ENCODE measurements at regions not wholly inside any gene's neighbourhood (a gene's known extent, or its start where the extent isn't known, plus 50 kb on each side); places are given as distances from the start of the nearest gene placed in this dataset.

DNA sequence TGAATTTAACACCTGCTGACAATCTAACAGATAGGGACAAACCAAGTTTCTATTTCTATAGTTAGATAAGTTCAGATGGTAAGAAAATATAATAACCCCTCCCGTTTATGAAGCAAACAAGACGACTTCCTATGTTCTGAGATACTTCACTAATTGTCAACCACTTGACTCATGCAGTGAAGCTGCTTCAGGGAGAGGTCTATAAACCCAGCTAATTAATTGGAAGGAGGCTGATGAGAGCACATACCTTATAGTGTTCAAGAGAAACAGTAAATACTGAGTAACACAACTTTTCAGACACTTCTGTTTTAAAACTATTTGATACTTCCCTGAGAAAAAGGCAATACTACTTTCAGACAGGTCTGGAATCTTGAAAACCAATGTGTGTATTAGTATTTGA, 229.4 kb upstream of the UBASH3B start:
- TF ChIP-seq CTCF (IDR thresholded peaks at IDR 0.05): no peak
- no peak for TF ChIP-seq POLR2A (IDR thresholded peaks at IDR 0.05)
